Lower leg skin (tissue), 4 donors: ENCODE measurements at regions not wholly inside any gene's neighbourhood (a gene's known extent, or its start where the extent isn't known, plus 50 kb on each side); places are given as distances from the start of the nearest gene placed in this dataset.

Experiments used
- DNase-seq, 2 donors: peaks; one replicate each; pipeline ENCODE4 v3.0.0-alpha.2; 2019; ENCODE audit warnings: low spot score in 2 of 2
- H3K4me3 ChIP-seq: fragments of 200-600 bp; sonication (generic); 2 replicates; pipeline ENCODE4 v1.5.1; 2017; ENCODE audit warnings: mild to moderate bottlenecking, low read depth; ENCODE audit not compliant: poor library complexity, severe bottlenecking
- CTCF ChIP-seq, 3 donors: fragments of 450-650 bp; IDR thresholded peaks; one replicate each; pipeline ENCODE4 v1.5.1; 2016; ENCODE audit warnings: antibody characterized with exemption in 3 of 3, mild to moderate bottlenecking in 3 of 3, moderate library complexity in 2 of 3
- POLR2A ChIP-seq, 2 donors: fragments of 450-650 bp; IDR thresholded peaks; one replicate each; pipeline ENCODE4 v1.6.1; 2016 to 2017; ENCODE audit warnings: antibody characterized with exemption in 2 of 2, mild to moderate bottlenecking in 1 of 2, moderate library complexity in 1 of 2
- WGBS, 2 donors: methylation state at CpG; one replicate each; pipeline ENCODE4 v1.1.5; 2018; 5-methylcytosine and 5-hydroxymethylcytosine counted together
- intact Hi-C: fragments of 100-400 bp; cut with DNase I; formaldehyde crosslinking; loops from one replicate; pipeline ENCODE4 v1.15.0; 2023; ENCODE audit warnings: low total_unique reads

GRCh38 chr17:34066528-34066927 lies 188.6 kb upstream of the CCL2 start:
- intact Hi-C loops: no loop called here
- no peak for TF ChIP-seq POLR2A (IDR thresholded peaks at IDR 0.05)
- no peak for TF ChIP-seq CTCF (IDR thresholded peaks at IDR 0.05)
- H3K4me3 ChIP-seq: no peak overlapping the region
- DNase-seq: no peak
- WGBS, 2 donors: 76 to 80% methylated on average over 3 of the region's 3 CpGs

- intact Hi-C loops: no loop called here
- H3K4me3 ChIP-seq: no peak overlapping the region
- WGBS, 2 donors: 77 to 94% methylated on average over 2 of the region's 2 CpGs
- DNase-seq: no peak
- TF ChIP-seq CTCF (IDR thresholded peaks at IDR 0.05) (no peak), POLR2A (IDR thresholded peaks at IDR 0.05) (no peak)
These were observed 188.1 kb upstream of the CCL2 start for GRCh38 chr17:34067011-34067410.

- DNase-seq: no peak
- WGBS, 2 donors: 33 to 58% methylated on average over 1 of the region's 1 CpG
- no peak overlapping the region for H3K4me3 ChIP-seq
- intact Hi-C loops: no loop called here
- no peak for TF ChIP-seq CTCF (IDR thresholded peaks at IDR 0.05)
- no peak for TF ChIP-seq POLR2A (IDR thresholded peaks at IDR 0.05)
These were observed 186.5 kb upstream of the CCL2 start for GRCh38 chr17:34068571-34068970.

- DNase-seq: no peak
- no peak for TF ChIP-seq CTCF (IDR thresholded peaks at IDR 0.05)
- 85 to 89% methylated on average over 4 of the region's 4 CpGs for WGBS, 2 donors
- intact Hi-C loops: no loop called here
- H3K4me3 ChIP-seq: no peak overlapping the region
These were observed 184.4 kb upstream of the CCL2 start for GRCh38 chr17:34070712-34071111.

- TF ChIP-seq POLR2A (IDR thresholded peaks at IDR 0.05) (no peak), CTCF (IDR thresholded peaks at IDR 0.05) (no peak)
- WGBS, 2 donors: 69 to 76% methylated on average over 11 of the region's 11 CpGs
- intact Hi-C loops: no loop called here
- DNase-seq: no peak
- no peak overlapping the region for H3K4me3 ChIP-seq
These were observed 183.1 kb upstream of the CCL2 start for GRCh38 chr17:34071886-34072420.

- intact Hi-C loops: no loop called here
- WGBS, 2 donors: 91 to 93% methylated on average over 3 to 5 of the region's 5 CpGs
- no peak overlapping the region for H3K4me3 ChIP-seq
- no peak for DNase-seq
- TF ChIP-seq POLR2A (IDR thresholded peaks at IDR 0.05) (no peak), CTCF (IDR thresholded peaks at IDR 0.05) (no peak)
These were observed 180.0 kb upstream of the CCL2 start for GRCh38 chr17:34075076-34075475.
